HG03520 (cell line): ENCODE measurements at regions not wholly inside any gene's neighbourhood (a gene's known extent, or its start where the extent isn't known, plus 50 kb on each side); places are given as distances from the start of the nearest gene placed in this dataset.
A peak's percentile ranks its signal among the peaks of the same experiment; 100 is the strongest.

Source experiments
- ATAC-seq: cut with Tn5 transposase; IDR thresholded peaks from one replicate; pipeline ENCODE4 v1.9.1; 2021; ENCODE audit warnings: mild to moderate bottlenecking, moderate library complexity; ENCODE audit not compliant: unreplicated experiment

GRCh38 chr18:41466436-41467160 is 488.4 kb upstream of the PIK3C3 start:
- ATAC-seq = no peak

GRCh38 chr18:41465386-41465785 is 489.6 kb upstream of the PIK3C3 start:
- ATAC-seq = no peak

GRCh38 chr18:41464278-41464677 is 490.8 kb upstream of the PIK3C3 start:
- no peak for ATAC-seq

- no peak for ATAC-seq
Measured at GRCh38 chr18:41462946-41463345, 492.1 kb upstream of the PIK3C3 start.

- no peak for ATAC-seq
Measured at GRCh38 chr18:41461114-41461513, 493.9 kb upstream of the PIK3C3 start.

GRCh38 chr18:41459656-41460055 is 495.4 kb upstream of the PIK3C3 start:
- no peak for ATAC-seq

- no peak for ATAC-seq
Measured at GRCh38 chr18:41458376-41458775, 496.7 kb upstream of the PIK3C3 start.

- no peak for ATAC-seq
Measured at GRCh38 chr18:41457765-41458326, 497.2 kb upstream of the PIK3C3 start.

- no peak for ATAC-seq
Measured at GRCh38 chr18:41456831-41457230, 498.2 kb upstream of the PIK3C3 start.

- ATAC-seq = no peak
Measured at GRCh38 chr18:41449612-41450011, 505.4 kb upstream of the PIK3C3 start.

- no peak for ATAC-seq
Measured at GRCh38 chr18:41444943-41445342, 510.1 kb upstream of the PIK3C3 start.

GRCh38 chr18:41436772-41437171 is 518.3 kb upstream of the PIK3C3 start:
- ATAC-seq = no peak

GRCh38 chr18:41418598-41418997 is 536.4 kb upstream of the PIK3C3 start:
- no peak for ATAC-seq

GRCh38 chr18:41416044-41416443 is 539.0 kb upstream of the PIK3C3 start:
- no peak for ATAC-seq

GRCh38 chr18:41410006-41410405 is 545.0 kb upstream of the PIK3C3 start:
- no peak for ATAC-seq

- ATAC-seq = no peak
Measured at GRCh38 chr18:41406834-41407233, 548.2 kb upstream of the PIK3C3 start.

GRCh38 chr18:41396861-41397260 is 558.2 kb upstream of the PIK3C3 start:
- ATAC-seq = no peak

GRCh38 chr18:41396211-41396610 is 558.8 kb upstream of the PIK3C3 start:
- no peak for ATAC-seq

GRCh38 chr18:41395695-41396094 is 559.3 kb upstream of the PIK3C3 start:
- ATAC-seq = no peak

GRCh38 chr18:41391616-41392595 is 563.1 kb upstream of the PIK3C3 start:
- ATAC-seq = peak; percentile 52

- ATAC-seq = peak; percentile 63
Measured at GRCh38 chr18:41390309-41390708, 564.7 kb upstream of the PIK3C3 start.

- ATAC-seq = no peak
Measured at GRCh38 chr18:41378598-41378997, 576.4 kb upstream of the PIK3C3 start.
